GM19238 (cell line): ENCODE measurements at regions not wholly inside any gene's neighbourhood (a gene's known extent, or its start where the extent isn't known, plus 50 kb on each side); places are given as distances from the start of the nearest gene placed in this dataset.

Source experiments
- DNase-seq: peaks from one replicate; pipeline ENCODE4 v3.0.0; 2011; ENCODE audit warnings: low spot score; ENCODE audit not compliant: insufficient read length

DNA sequence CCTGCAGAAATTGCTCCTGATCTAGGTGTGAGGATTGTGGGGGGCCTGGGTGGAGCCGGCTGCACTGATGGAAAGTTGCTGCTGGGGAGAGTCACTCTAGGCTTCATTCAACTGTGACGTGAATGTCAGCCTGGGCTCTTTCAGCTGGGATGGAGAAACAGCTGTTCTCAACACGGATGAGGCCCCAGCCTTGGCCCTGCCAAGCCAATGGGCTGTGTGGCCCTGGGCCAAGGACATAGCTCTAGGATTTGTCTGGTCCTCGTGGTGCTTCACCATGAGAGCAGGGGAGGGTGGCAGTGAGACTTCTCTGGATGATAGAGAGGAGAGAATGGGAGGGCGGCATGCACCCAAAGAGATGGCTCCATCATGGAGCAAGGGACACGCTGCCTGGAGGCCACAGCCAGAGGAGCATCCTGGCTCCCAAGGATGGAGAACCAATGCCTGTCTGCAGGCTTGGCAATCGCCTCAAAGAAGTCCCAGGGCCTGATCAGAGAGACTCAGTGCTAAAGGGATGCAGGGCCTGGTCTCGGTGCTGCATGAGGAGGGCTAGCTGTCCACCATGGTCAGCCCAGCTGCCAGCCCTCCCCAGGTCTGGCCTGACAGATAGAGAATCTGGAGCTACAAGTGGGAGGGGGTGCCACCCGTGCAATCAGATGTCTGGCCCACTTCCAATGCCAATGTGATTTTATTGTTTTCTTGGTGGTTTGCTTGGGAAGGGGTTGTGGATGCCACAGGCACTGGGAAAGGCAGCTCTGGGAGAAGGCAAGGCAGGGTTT is 141.0 kb downstream of the GADD45G start:
- DNase-seq = no peak

DNA sequence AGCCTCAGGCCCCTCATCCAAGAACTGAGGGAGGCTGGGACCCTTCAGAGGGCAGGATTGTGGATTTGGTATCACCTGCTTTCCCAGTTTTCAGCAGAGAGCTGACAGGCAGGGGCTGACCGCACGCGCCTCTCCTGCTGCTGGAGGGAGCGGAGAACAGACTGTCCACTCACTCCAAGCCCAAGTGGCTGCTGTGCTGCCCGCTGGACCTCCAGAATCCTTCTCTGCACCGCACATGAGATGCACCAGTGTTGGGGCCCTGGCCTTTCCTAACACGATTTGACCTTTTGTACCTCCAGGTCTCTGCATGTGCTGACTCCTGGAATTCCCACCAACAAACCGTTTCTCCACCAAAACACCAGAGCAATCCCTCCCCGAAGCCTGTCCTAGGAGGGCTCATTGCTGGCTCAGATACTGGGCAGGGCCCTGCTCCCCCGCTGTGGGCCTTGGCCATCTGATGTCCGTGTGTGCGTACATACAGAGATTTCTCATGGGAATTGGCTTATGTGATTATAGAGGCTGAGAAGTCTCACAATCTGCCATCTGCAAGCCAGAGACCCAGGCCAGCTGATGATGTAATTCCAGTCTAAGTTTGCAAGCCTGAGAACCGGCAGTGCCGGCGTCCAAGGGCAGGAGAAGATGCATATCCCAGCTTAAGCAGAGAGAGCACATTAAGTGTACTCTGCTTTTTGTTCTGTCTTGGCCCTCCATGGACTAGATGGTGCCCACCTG is 141.7 kb downstream of the GADD45G start:
- DNase-seq = no peak

DNA sequence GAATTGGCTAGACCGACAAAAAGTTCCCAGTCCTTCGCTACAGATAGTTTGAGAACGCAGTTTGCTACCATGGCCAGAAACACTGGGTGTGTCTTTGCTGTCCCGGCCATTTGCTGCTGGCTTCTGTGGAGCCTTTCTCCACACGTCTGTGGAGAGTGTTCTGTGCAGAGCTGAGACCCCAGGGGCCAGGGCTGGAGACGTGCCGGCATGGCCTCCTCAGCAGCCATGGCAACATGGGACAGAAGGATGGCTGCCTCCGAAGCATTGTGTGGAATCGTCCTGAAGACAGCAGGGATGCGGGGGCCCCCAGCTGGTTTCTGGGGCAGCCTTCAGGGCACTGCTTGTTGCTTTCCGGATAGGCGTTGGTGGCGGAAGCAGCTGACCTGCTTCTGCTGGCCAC is 142.8 kb downstream of the GADD45G start:
- DNase-seq = no peak

DNA sequence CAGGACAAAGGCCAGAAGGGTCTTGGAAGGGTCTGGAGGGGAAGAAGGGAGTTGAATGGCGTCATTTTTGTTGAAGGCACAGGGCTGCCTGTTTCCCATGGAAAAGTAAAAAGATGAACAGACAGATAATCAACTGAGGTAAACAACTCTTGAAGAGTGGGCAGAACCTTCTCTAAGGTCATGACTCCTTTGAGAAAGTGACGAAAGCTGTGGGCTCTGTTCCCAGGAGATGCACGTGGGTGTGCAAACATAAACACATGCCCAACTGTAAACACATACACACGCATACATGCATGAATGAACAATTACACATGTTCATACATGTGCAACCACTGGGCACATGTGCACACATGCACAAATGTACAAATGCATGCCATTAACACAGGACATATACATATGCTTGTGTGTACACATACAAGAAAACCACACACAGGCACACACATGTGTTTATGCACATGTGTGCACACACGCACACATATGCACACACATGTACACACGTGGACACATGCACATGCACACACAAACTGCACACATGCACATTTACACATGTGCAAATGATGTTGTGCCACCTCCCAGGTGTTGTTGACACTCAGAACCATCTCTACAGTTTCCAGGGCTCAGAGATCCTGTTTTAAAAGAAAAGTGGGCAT is 143.3 kb downstream of the GADD45G start:
- DNase-seq = no peak

DNA sequence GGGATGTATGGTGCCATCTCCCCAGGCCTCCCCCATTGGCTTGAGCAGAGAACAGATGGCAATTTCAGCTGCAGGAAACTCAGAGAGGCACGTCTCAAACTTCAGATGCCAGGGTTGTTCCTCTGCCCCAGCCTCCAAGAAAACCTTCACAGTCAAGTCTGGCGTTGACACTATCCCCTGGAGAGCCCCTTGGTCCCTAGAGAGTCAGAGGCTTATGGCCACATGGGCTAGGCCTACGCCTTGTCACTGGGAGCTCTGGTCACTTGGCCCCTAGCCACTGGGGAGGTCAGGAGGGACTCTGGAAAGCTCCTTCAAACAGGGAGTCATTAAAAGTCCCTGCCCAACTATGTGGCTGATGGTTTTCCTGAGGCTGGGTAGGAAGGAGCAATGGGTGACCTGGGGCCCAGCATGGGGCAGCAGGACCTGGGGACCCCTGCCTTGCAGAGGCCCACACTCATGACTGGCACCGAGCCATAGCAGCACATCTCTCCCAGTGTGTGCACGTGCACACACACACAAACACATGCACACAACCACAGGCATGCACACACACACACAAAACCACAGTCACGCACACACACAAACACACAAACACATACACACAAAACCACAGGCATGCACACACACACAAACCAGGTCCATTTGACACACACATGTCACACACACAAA is 144.2 kb downstream of the GADD45G start:
- no peak for DNase-seq

DNA sequence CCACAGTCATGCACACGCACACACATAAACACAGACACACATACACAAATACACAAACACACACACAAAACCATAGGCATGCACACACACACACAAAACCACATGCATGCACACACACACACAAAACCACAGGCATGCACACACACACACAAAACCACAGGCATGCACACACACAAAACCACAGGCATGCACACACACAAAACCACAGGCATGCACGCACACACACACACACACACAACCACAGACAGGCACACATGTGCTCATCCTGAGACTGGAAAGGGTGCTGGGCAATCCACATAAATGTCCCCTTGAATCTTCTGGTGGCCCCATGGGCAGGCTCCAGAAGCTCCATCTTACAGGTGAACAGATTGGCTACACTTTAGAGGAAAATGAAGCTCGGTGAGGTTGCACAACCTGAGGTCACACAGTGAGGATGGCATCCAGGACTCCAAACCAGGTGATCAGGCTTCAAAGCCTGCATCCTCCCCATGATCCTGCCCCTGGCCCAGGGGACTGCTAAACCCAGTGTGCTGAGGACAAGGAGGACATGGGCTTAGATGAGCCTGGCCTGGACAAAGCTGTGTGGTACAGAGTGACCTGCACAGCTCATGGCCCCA is 144.8 kb downstream of the GADD45G start:
- no peak for DNase-seq

DNA sequence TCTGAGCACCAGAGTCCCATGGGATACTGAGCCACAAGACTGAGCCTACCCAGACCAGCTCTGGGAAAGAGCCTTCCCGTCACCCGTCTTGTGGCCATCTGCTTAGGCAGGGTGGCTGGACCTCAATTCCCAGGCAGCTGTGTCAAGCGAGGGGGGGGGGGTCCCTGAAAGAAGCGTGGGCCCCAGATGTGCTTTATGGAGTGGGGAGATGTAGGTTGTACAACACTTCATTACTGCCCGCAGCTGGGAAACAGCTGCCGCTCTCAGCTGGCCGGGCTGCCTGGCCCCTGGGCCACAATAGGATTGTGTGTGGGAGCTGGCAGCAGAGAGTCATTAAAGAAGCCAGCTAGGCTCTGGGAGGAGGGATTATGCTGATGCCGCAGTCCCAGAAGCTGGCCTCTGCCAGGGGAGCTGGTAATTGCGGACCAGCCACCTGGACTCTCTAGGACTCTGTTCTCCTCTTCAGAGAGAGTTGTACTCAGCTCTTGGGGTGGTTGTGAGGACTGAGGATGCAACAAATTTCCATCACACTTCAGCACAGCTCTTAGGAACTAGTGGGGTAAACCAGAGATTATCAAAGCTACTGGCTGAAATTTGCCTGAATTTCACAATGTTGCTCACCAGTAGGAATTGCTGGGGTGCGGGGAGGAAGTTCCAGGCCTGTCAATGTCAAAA is 145.4 kb downstream of the GADD45G start:
- no peak for DNase-seq

DNA sequence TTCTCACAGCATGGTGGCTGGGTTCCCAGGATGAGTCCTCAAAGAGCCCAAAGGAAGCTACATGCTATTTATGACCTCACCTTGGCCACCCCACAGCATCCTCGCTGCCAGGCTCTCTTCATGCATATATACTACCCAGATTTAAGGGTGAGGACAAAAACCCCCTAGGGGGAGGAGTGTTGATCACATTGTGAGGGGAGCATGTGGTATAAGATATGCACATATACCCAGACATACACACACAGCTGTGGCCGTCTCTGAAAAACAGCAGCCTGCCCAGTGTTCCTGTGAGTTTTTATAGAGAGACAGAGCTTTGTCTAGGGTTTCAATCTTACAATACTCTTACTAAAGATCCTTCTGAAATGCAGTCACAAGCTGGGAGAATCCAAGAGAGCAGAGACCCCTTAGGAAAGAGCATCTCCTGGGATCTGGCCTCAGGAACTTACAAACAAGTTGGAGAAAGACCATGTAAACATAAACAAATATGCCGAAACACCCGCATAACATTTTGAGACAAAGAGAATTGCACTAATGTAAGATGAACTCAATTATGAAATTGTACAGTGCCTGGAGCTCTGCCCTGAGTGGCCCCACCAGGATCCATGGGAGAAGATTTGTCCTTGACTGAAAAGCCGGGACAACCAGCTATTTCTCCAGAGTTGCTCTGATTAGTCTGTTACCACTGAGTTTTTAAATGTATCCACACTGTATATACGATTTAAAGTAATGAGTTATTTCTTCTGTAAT is 146.4 kb downstream of the GADD45G start:
- no peak for DNase-seq

DNA sequence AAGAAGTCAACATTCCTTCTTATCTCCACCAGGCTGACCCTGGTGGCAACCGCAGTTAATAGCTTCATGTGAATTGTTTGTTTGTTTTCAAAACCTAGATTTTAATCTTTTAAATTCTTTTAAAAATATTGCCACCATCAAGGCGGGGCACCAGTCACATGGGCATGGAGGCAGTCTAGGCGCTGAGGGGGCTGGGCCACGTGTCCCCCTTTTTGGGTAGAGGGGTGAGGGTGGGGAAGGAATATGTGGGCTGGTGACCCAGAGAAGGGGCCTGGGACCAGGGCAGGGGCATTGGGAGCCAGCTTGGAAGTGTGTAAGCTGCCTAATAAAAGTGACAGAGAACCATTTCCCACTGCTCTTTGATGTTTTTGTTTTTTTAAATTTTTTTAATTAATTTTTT is 147.3 kb downstream of the GADD45G start:
- no peak for DNase-seq

DNA sequence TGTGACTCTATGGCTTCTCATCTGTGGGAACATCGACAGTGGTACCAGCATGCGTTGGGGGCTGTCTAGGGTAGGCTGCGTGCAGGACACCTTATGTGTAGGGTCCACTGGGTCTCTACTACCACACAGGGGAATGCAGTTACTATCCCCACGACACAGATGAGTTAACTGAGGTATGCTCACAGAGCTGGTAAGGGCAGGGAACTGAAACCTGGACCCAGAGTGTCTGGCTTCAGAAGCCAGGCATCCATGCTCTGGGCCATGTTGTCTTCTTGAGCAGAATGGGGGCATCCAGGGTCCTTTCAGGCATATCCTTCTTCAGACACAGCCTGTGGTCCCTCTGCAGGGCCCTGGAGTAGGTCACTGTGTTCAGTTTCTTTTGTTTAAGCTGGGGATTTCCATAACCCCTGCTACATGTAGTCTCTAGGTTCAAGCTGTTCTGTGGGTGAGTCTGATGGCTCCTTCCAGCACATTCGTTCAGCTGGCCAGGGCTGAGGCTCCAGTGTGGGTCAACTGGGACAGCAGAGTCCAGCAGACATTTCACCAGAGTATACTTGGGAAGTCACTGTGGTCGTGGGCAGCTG is 148.8 kb downstream of the GADD45G start:
- no peak for DNase-seq

DNA sequence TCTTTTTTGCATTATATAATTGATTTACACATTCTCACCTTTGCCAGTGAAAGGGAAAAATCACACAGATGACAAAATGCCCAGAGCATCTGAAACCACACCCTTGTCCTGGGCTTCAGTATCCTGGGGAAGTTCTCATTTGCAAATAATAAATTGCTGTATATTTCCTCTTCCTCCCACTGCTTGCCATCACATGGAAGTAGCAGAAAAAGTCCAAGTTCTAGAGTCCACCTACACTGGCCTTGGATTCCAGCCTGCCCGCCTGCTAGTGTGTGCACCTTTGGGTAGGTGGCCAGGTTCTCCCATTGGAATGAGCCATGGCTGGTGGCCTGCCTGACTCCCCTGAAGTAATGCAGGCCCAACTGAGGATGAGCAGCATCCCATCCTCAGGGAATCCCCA is 149.4 kb downstream of the GADD45G start:
- DNase-seq = no peak

DNA sequence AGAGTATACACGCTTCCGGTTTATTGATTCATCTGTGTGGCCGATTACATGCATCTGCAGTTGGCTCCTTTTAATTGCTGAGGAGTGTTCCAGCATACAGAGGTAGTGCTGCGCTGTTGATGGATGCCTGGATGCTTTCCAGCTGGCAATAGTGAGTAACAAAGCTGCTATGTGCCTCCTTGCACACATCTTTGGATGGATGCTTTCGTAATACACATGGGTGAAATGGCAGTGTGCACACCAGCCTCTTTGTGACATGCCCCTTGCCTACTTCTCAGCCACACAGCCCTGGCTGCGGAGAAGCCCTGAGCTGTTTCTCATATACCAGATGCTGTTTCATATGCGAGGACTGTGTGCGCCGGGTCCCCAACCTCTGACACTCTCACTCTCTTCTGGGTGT is 151.0 kb downstream of the GADD45G start:
- DNase-seq = no peak

DNA sequence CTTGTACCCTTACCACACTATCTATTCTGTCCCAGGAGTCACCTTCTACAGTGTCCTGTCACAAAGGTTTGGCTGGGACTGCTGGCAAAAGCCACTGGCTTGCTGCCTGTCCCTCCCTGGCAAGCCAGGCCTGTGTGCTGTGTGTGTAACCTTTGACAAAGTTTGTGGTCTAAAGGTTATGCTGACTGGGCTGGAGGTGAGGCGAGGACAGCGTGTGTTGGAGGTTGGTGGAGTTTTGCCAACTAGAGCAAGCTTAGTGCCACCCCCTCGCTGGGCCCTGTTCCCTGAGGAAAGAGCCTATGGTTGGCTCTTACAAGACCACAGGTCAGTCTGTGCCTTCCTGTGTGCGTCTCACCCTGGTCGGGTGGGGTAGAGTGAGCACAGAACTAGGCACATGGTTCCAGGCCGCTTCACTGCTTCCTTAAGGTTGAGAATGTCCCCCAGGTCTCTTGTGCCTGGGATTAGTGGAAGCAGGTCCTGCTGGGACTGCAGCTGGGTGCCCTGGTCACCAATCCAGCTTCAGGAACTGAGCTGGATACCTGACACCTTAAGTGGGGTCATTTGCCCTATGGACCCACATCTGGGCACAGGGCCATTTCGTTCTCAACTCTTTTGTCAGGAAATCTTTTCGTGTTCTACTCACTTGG is 152.2 kb downstream of the GADD45G start:
- no peak for DNase-seq

DNA sequence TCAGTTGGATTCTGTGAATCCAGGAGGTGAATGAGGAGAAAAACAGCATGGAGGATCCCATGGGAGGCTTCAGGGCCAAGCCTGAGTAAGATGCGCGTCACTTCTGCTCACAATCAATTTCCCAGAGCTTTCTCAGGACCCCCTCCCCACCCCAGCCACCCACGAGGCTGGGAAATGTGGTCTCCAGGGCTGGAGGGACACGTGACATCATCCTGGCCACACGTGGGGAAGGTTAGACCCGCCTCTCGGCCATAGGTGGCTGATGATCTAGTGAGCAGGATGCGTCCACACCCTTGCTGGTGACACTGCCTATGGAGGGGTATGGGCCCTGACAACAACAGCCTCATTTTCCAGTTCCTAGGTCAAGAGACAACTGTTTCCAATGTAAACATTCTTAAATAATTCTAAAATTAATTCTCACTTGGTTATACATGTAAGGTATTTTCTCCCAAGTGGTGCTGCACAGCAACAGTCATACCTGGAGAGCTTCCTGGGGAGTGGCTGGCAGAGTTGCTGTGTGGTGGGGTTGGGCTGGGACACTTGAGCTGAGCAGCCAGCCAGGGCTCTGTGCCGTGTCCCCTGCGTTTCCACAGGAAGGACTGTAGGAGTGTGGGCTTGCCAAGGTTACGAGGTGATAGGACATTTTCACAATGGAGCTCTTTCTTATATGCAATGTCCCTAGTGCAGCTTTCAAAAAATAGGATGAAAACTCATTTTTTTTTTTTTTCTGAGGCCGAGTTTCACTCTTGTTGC is 153.1 kb downstream of the GADD45G start:
- DNase-seq = no peak

DNA sequence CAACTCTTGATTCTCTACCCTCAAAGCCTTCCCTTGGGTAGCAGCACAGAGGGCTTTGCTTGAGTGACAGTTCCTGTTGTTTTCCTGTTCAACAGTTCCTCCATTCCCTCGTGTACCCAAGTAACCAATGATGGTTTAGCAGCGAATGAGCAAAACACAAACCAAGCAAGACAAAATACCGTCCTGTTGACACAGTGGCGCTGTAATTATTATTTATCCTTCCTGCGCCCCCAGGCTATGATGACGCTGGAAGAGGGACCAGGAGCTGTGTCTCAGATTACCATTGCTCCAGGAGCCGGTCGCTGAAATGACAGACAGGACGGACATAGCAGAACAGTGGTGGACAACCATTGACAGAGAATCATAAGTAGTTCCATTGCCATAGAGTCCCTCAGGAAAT is 154.8 kb downstream of the GADD45G start:
- DNase-seq = no peak

DNA sequence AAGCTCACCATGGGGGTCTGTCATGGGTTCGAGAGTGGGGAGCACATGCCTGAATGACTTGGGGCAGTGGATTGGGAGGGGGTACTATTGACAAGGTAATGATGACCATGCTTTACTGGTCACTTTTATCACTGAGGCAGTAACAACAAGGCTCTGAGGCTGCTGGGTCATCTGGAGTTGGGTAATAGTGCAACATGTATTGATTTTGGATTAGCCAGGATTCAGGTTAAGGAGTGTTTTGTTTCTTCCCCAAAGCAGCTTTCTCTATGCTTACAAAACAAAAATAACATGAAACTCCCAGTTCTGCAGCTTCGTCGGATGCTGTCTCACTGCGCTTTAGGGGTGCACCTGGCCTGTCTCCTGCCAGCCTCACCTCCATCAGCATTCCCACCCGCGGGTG is 155.3 kb downstream of the GADD45G start:
- no peak for DNase-seq

DNA sequence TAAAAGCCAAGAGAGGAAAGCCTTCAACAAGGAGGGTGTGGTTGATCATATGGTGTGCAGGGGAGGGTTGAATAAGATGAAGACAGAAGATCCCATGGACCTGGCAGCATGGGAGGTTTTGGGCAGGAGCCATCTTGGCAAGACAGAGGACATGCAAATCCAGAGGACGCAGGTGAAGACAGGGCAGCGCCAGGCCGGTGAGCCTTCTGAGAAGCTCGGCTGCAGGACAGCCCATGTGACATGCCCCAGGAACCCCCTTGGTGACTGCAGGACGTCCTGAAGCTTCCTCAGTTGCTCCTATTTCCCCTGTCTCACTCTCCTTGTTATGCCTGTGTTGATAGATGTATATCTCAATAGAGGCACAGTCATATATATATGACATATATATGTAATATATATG is 159.4 kb downstream of the GADD45G start:
- no peak for DNase-seq

DNA sequence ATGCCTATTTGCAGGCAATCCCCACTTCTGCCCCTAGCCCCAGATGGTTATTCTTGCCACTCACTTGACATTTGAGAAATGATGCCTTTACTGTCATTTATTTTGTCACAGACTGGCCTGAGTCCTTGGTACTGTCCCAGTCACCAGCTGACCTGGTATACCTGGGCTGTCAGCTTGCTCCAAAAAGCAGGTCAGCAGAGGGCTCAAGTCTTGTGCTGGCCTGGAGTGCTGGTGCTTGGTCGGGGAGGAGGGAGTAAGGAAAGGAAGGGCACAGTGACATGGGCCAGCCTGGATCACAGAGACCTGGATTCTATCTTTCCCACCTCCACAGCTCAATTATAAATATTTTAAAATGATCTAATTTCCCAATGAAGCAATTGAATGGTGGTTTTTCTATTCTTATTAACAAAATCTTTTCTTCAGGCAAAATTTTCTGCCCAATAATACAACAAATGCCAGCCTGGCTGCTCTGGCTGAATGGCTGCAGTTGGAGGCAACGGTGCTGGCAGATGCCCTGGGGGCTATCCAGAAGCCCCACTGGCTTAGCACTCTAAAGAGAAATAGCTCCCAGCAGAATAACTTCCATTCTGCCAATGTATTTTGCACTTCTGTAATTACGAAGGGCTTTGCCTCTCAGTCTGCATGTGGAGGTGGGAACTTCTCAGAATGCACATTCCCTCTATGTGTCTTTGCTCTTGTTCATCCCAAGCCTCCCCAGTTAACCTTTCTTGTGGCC is 160.6 kb downstream of the GADD45G start:
- DNase-seq = no peak
